Testis (tissue), 2 donors: ENCODE measurements at regions not wholly inside any gene's neighbourhood (a gene's known extent, or its start where the extent isn't known, plus 50 kb on each side); places are given as distances from the start of the nearest gene placed in this dataset.

Experiments
- DNase-seq: peaks from one replicate; pipeline ENCODE4 v3.0.0-alpha.2; 2019
- H3K27ac ChIP-seq, 2 donors: fragments of 200-600 bp; sonication (generic); one replicate each; pipeline ENCODE4 v1.5.1; 2019
- H3K27me3 ChIP-seq: fragments of 200-600 bp; sonication (generic); one replicate; pipeline ENCODE4 v1.5.1; 2019
- H3K36me3 ChIP-seq: fragments of 200-600 bp; sonication (generic); one replicate; pipeline ENCODE4 v1.5.1; 2017; ENCODE audit warnings: low read depth; ENCODE audit errors: missing control alignments
- H3K4me1 ChIP-seq: fragments of 200-600 bp; sonication (generic); one replicate; pipeline ENCODE4 v1.5.1; 2019
- H3K4me3 ChIP-seq, 2 donors: fragments of 200-600 bp; sonication (generic); one replicate each; pipeline ENCODE4 v1.5.1; 2017 to 2019
- H3K9me3 ChIP-seq: fragments of 200-600 bp; sonication (generic); one replicate; pipeline ENCODE4 v1.5.1; 2017
- CTCF ChIP-seq, 3 experiments: fragments of 450-650 bp in 2 of 3; fragments of 200-600 bp in 1 of 3; sonication (generic) in 1 of 3; IDR thresholded peaks; one replicate each; pipeline ENCODE4 v1.5.1; 2016 to 2019; ENCODE audit warnings: antibody characterized with exemption in 3 of 3, mild to moderate bottlenecking in 2 of 3, moderate library complexity in 1 of 3
- POLR2A ChIP-seq: fragments of 450-650 bp; IDR thresholded peaks from one replicate; pipeline ENCODE4 v1.6.1; 2017; ENCODE audit warnings: antibody characterized with exemption, mild to moderate bottlenecking, moderate library complexity
- WGBS, 2 donors: methylation state at CpG; one replicate each; pipeline ENCODE4 v1.1.5; 2018; 5-methylcytosine and 5-hydroxymethylcytosine counted together
- intact Hi-C: fragments of 100-400 bp; cut with DNase I; formaldehyde crosslinking; loops from one replicate; pipeline ENCODE4 v1.15.1; 2023; ENCODE audit warnings: low total_unique reads

- no peaks in the 10 kb centered on the region for H3K9me3 ChIP-seq
- no peaks in the 10 kb centered on the region for H3K36me3 ChIP-seq
- peaks cover 5% of the 10 kb centered on the region for H3K4me1 ChIP-seq
- no peak overlapping the region for H3K4me3 ChIP-seq
- no peaks in the 10 kb centered on the region for H3K27me3 ChIP-seq
- TF ChIP-seq POLR2A (no peak), CTCF (IDR thresholded peaks at IDR 0.05) (no peak)
- 88 to 90% methylated on average over 4 of the region's 4 CpGs for WGBS, 2 donors
- no peak for DNase-seq
- H3K27ac ChIP-seq, result no peak overlapping the region
- intact Hi-C loops, result no loop called here
These were observed 144.0 kb downstream of the NAV1 start for GRCh38 chr1:201682964-201683363.

- no peak overlapping the region for H3K4me3 ChIP-seq
- DNase-seq, result no peak
- TF ChIP-seq POLR2A (no peak), CTCF (IDR thresholded peaks at IDR 0.05) (no peak)
- H3K9me3 ChIP-seq, result no peaks in the 10 kb centered on the region
- no peaks in the 10 kb centered on the region for H3K36me3 ChIP-seq
- no peak overlapping the region for H3K27ac ChIP-seq
- no peaks in the 10 kb centered on the region for H3K27me3 ChIP-seq
- 87 to 89% methylated on average over 6 of the region's 6 CpGs for WGBS, 2 donors
- peaks cover under 1% of the 10 kb centered on the region for H3K4me1 ChIP-seq
- intact Hi-C loops, result no loop called here
These were observed 144.5 kb downstream of the NAV1 start for GRCh38 chr1:201683397-201683796.

GRCh38 chr1:201685485-201685884 lies 143.5 kb upstream of the IPO9 start:
- 88 to 91% methylated on average over 6 of the region's 6 CpGs for WGBS, 2 donors
- no peak for TF ChIP-seq CTCF (IDR thresholded peaks at IDR 0.05)
- no peak for TF ChIP-seq POLR2A
- intact Hi-C loops, result no loop called here
- Histone ChIP-seq H3K36me3 (no peaks in the 10 kb centered on the region), H3K27ac (no peak overlapping the region), H3K4me3 (no peak overlapping the region), H3K27me3 (no peaks in the 10 kb centered on the region), H3K9me3 (no peaks in the 10 kb centered on the region), H3K4me1 (peaks cover 3% of the 10 kb centered on the region)
- no peak for DNase-seq

GRCh38 chr1:201686714-201687455 lies 142.1 kb upstream of the IPO9 start:
- TF ChIP-seq POLR2A, result no peak
- no peak for TF ChIP-seq CTCF (IDR thresholded peaks at IDR 0.05)
- no peak overlapping the region for H3K27ac ChIP-seq
- no peaks in the 10 kb centered on the region for H3K27me3 ChIP-seq
- H3K36me3 ChIP-seq, result no peaks in the 10 kb centered on the region
- no peaks in the 10 kb centered on the region for H3K9me3 ChIP-seq
- peaks cover 3% of the 10 kb centered on the region for H3K4me1 ChIP-seq
- no peak overlapping the region for H3K4me3 ChIP-seq
- no peak for DNase-seq
- 81% methylated on average over 5 of the region's 5 CpGs for WGBS, 2 donors
- intact Hi-C loops, result no loop called here

- no peaks in the 10 kb centered on the region for H3K27me3 ChIP-seq
- no peak overlapping the region for H3K4me3 ChIP-seq
- peaks cover 3% of the 10 kb centered on the region for H3K4me1 ChIP-seq
- WGBS, 2 donors, result 66 to 90% methylated on average over 9 of the region's 9 CpGs
- TF ChIP-seq POLR2A, result no peak
- TF ChIP-seq CTCF (IDR thresholded peaks at IDR 0.05), result no peak
- no peaks in the 10 kb centered on the region for H3K36me3 ChIP-seq
- no peak overlapping the region for H3K27ac ChIP-seq
- no peaks in the 10 kb centered on the region for H3K9me3 ChIP-seq
- intact Hi-C loops, result no loop called here
- no peak for DNase-seq
These were observed 140.4 kb upstream of the IPO9 start for GRCh38 chr1:201688514-201688913.
